HG02870 (cell line): ENCODE measurements at regions not wholly inside any gene's neighbourhood (a gene's known extent, or its start where the extent isn't known, plus 50 kb on each side); places are given as distances from the start of the nearest gene placed in this dataset.
A peak's percentile ranks its signal among the peaks of the same experiment; 100 is the strongest.

Experiments
- ATAC-seq: cut with Tn5 transposase; IDR thresholded peaks from one replicate; pipeline ENCODE4 v1.9.1; 2021; ENCODE audit warnings: mild to moderate bottlenecking, moderate library complexity; ENCODE audit not compliant: unreplicated experiment

GRCh38 chr13:44294876-44295275 is 78.7 kb upstream of the SERP2 start:
- ATAC-seq, result no peak

- ATAC-seq, result no peak
Measured at GRCh38 chr13:44296856-44297255, 76.8 kb upstream of the SERP2 start.

GRCh38 chr13:44298314-44298713 is 75.3 kb upstream of the SERP2 start:
- no peak for ATAC-seq

GRCh38 chr13:44299152-44299943 is 74.3 kb upstream of the SERP2 start:
- no peak for ATAC-seq

GRCh38 chr13:44300895-44301638 is 72.6 kb upstream of the SERP2 start:
- peak; percentile 74 for ATAC-seq

GRCh38 chr13:44301639-44302015 is 72.0 kb upstream of the SERP2 start:
- ATAC-seq, result no peak

GRCh38 chr13:44302233-44302632 is 71.4 kb upstream of the SERP2 start:
- no peak for ATAC-seq

- no peak for ATAC-seq
Measured at GRCh38 chr13:44302940-44303575, 70.6 kb upstream of the SERP2 start.

- no peak for ATAC-seq
Measured at GRCh38 chr13:44303681-44304432, 69.8 kb upstream of the SERP2 start.

- ATAC-seq, result no peak
Measured at GRCh38 chr13:44304433-44304725, 69.2 kb upstream of the SERP2 start.

GRCh38 chr13:44305286-44305685 is 68.3 kb upstream of the SERP2 start:
- ATAC-seq, result no peak

GRCh38 chr13:44305917-44306370 is 67.7 kb upstream of the SERP2 start:
- no peak for ATAC-seq

GRCh38 chr13:44306371-44307192 is 67.0 kb upstream of the SERP2 start:
- no peak for ATAC-seq

- ATAC-seq, result no peak
Measured at GRCh38 chr13:44307255-44307654, 66.4 kb upstream of the SERP2 start.

- no peak for ATAC-seq
Measured at GRCh38 chr13:44307844-44308243, 65.8 kb upstream of the SERP2 start.

GRCh38 chr13:44308352-44308751 is 65.3 kb upstream of the SERP2 start:
- ATAC-seq, result no peak

GRCh38 chr13:44309794-44310757 is 63.5 kb upstream of the SERP2 start:
- ATAC-seq, result no peak

GRCh38 chr13:44311011-44311780 is 62.4 kb upstream of the SERP2 start:
- ATAC-seq, result no peak

- no peak for ATAC-seq
Measured at GRCh38 chr13:44312131-44312530, 61.5 kb upstream of the SERP2 start.
